ENCODE measurements at regions not wholly inside any gene's neighbourhood (a gene's known extent, or its start where the extent isn't known, plus 50 kb on each side); places are given as distances from the start of the nearest gene placed in this dataset.

DNA sequence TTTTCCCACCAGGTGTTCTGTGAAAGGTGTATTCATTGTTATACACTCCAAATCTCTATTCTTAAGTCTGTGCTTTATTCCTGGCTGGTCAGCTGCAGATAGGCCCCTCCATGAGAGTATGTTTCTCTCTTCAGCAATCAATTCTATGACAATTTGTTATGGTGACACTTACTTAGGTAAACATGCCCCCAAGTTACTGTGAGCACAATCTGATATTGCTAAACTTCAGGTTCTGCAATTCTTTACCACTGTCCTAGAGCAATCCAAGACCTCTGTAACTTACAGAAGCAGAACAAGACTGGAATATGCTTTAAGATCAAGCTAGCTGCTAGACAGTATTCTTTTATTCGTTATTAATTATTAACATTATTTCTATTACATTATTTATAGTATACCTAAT is 391.9 kb downstream of the FRK start:
- DNase-seq (ENCODE audit: low spot score), result no peak
- TF ChIP-seq, protein P1, sequence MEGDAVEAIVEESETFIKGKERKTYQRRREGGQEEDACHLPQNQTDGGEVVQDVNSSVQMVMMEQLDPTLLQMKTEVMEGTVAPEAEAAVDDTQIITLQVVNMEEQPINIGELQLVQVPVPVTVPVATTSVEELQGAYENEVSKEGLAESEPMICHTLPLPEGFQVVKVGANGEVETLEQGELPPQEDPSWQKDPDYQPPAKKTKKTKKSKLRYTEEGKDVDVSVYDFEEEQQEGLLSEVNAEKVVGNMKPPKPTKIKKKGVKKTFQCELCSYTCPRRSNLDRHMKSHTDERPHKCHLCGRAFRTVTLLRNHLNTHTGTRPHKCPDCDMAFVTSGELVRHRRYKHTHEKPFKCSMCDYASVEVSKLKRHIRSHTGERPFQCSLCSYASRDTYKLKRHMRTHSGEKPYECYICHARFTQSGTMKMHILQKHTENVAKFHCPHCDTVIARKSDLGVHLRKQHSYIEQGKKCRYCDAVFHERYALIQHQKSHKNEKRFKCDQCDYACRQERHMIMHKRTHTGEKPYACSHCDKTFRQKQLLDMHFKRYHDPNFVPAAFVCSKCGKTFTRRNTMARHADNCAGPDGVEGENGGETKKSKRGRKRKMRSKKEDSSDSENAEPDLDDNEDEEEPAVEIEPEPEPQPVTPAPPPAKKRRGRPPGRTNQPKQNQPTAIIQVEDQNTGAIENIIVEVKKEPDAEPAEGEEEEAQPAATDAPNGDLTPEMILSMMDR (IDR thresholded peaks at IDR 0.05; ENCODE audit: unreplicated experiment), result no peak
- Mint-ChIP-seq H3K9me3 (ENCODE audit: unreplicated experiment) (no peaks in the 10 kb centered on the region), H3K4me1 (ENCODE audit: unreplicated experiment) (no peaks in the 10 kb centered on the region), H3K4me3 (ENCODE audit: unreplicated experiment) (no peak overlapping the region), H3K27me3 (ENCODE audit: unreplicated experiment) (no peaks in the 10 kb centered on the region), H3K27ac (ENCODE audit: unreplicated experiment) (no peak overlapping the region), H3K36me3 (ENCODE audit: low read depth, unreplicated experiment) (no peaks in the 10 kb centered on the region)

DNA sequence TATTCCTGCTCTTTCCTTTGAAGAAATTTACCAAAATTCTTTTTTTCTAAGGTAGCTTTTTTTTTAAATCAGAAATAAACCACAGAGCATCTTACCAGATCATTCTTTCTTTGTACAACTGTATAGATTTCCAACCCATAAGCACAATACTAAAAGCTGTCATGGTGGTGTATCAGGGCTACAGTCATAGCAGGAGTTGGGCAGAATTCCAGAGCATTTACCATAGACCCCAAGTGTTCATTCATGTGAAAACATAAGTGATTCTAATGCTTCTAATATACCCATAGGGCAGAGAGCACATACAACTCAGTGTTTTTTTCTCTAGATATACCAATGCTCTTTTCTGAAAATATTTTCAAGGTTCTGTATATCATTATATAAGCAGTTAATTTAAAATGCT is 392.5 kb downstream of the FRK start:
- no peak overlapping the region for H3K27ac Mint-ChIP-seq (ENCODE audit: unreplicated experiment)
- no peaks in the 10 kb centered on the region for H3K27me3 Mint-ChIP-seq (ENCODE audit: unreplicated experiment)
- H3K36me3 Mint-ChIP-seq (ENCODE audit: low read depth, unreplicated experiment), result no peaks in the 10 kb centered on the region
- TF ChIP-seq, protein P1 (IDR thresholded peaks at IDR 0.05; ENCODE audit: unreplicated experiment), result no peak
- H3K4me3 Mint-ChIP-seq (ENCODE audit: unreplicated experiment), result no peak overlapping the region
- no peaks in the 10 kb centered on the region for H3K4me1 Mint-ChIP-seq (ENCODE audit: unreplicated experiment)
- DNase-seq (ENCODE audit: low spot score), result no peak
- no peaks in the 10 kb centered on the region for H3K9me3 Mint-ChIP-seq (ENCODE audit: unreplicated experiment)

DNA sequence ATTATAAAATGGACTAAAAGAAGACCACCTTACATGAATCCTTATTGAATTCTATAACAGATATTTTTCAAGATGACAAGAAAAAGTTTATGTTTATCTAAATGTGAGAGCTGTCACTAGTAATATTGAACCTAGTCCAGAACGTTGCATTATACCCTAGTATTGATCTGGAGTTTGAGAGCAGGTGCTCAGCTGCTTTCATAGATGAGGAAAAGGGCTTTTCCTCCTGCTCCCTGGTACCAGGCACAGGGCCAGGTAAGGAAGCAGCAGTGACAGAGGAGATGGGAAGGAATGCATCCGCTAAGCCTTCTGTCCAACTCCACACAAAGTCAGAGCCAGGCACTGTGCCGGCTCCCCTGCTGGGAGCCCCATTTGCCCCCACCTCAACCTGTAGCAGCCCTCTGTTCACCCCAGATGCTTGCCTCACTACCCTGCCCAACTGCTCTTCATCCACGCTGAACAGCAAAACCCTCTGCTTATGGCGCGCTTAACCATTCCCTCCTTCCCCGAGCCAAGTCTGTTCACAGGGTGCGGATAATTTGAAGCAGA is 393.1 kb downstream of the FRK start:
- no peak for DNase-seq (ENCODE audit: low spot score)
- H3K36me3 Mint-ChIP-seq (ENCODE audit: low read depth, unreplicated experiment), result no peaks in the 10 kb centered on the region
- no peak overlapping the region for H3K27ac Mint-ChIP-seq (ENCODE audit: unreplicated experiment)
- no peaks in the 10 kb centered on the region for H3K27me3 Mint-ChIP-seq (ENCODE audit: unreplicated experiment)
- no peak overlapping the region for H3K4me3 Mint-ChIP-seq (ENCODE audit: unreplicated experiment)
- TF ChIP-seq, protein P1 (IDR thresholded peaks at IDR 0.05; ENCODE audit: unreplicated experiment), result no peak
- H3K9me3 Mint-ChIP-seq (ENCODE audit: unreplicated experiment), result no peaks in the 10 kb centered on the region
- no peaks in the 10 kb centered on the region for H3K4me1 Mint-ChIP-seq (ENCODE audit: unreplicated experiment)

DNA sequence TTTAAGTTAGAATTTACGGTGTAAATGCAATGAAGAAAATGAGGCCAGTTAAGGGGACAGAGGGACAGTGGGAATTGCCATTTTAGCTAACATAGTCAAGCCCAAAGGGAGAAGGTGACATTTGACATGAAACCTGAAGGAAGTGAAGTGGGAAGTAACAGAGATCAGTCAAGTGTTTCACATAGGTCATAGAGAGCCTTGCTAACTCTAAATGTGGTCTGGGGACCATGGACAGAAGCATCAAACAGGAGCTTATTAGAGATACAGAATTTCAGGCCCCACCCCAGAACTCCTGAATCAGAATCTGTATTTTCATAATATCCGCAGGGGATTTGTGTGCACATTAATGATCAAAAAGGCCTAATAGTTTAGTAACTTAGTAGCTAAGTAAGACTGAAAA is 393.7 kb downstream of the FRK start:
- TF ChIP-seq, protein P1 (IDR thresholded peaks at IDR 0.05; ENCODE audit: unreplicated experiment), result no peak
- Mint-ChIP-seq H3K4me1 (ENCODE audit: unreplicated experiment) (no peaks in the 10 kb centered on the region), H3K4me3 (ENCODE audit: unreplicated experiment) (no peak overlapping the region), H3K27me3 (ENCODE audit: unreplicated experiment) (no peaks in the 10 kb centered on the region), H3K9me3 (ENCODE audit: unreplicated experiment) (no peaks in the 10 kb centered on the region), H3K27ac (ENCODE audit: unreplicated experiment) (no peak overlapping the region), H3K36me3 (ENCODE audit: low read depth, unreplicated experiment) (no peaks in the 10 kb centered on the region)
- no peak for DNase-seq (ENCODE audit: low spot score)

DNA sequence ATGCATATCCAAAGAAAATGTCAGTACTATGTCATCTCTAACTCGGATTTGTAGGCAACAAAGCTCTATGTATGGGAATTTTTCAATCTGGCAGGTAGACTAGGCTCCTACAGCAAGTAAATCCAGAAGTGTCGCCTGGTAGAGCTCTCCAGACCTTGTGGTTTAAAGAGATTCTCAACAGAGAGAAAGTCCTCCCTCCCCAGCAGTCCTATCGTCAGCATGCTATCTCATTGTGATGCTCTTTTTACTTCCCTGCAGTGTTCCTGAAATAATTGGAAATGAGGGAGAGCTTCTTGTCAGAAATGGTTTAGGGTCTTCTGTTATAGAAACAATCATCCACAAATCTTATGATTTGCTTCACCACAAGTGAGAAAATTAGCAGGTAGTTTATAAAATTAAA is 395.4 kb downstream of the FRK start:
- no peaks in the 10 kb centered on the region for H3K27me3 Mint-ChIP-seq (ENCODE audit: unreplicated experiment)
- H3K4me3 Mint-ChIP-seq (ENCODE audit: unreplicated experiment), result no peak overlapping the region

More for the DNA sequence above, 395.4 kb downstream of the FRK start:
- DNase-seq (ENCODE audit: low spot score), result no peak
- TF ChIP-seq, protein P1 (IDR thresholded peaks at IDR 0.05; ENCODE audit: unreplicated experiment), result no peak
- Mint-ChIP-seq H3K27ac (ENCODE audit: unreplicated experiment) (no peak overlapping the region), H3K9me3 (ENCODE audit: unreplicated experiment) (no peaks in the 10 kb centered on the region), H3K4me1 (ENCODE audit: unreplicated experiment) (no peaks in the 10 kb centered on the region), H3K36me3 (ENCODE audit: low read depth, unreplicated experiment) (no peaks in the 10 kb centered on the region)

All from endothelial cell (in vitro differentiated cells).